ENCODE measurements at regions not wholly inside any gene's neighbourhood (a gene's known extent, or its start where the extent isn't known, plus 50 kb on each side); places are given as distances from the start of the nearest gene placed in this dataset.

- no peak for DNase-seq
Observed at GRCh38 chr5:104699438-104699837, 1136.8 kb upstream of the NUDT12 start.

- DNase-seq, result no peak
Observed at GRCh38 chr5:104661256-104661655, 1098.7 kb upstream of the NUDT12 start.

GRCh38 chr5:104659497-104659896, 1096.9 kb upstream of the NUDT12 start:
- no peak for DNase-seq

GRCh38 chr5:104652271-104652861, 1089.8 kb upstream of the NUDT12 start:
- no peak for DNase-seq

- no peak for DNase-seq
Observed at GRCh38 chr5:104650313-104651055, 1087.9 kb upstream of the NUDT12 start.

- no peak for DNase-seq
Observed at GRCh38 chr5:104646416-104646815, 1083.8 kb upstream of the NUDT12 start.

- no peak for DNase-seq
Observed at GRCh38 chr5:104643320-104643719, 1080.7 kb upstream of the NUDT12 start.

GRCh38 chr5:104635227-104635626, 1072.6 kb upstream of the NUDT12 start:
- DNase-seq, result no peak

- DNase-seq, result no peak
Observed at GRCh38 chr5:104628911-104629310, 1066.3 kb upstream of the NUDT12 start.

- DNase-seq, result no peak
Observed at GRCh38 chr5:104626122-104626521, 1063.5 kb upstream of the NUDT12 start.

- DNase-seq, result no peak
Observed at GRCh38 chr5:104612005-104612404, 1049.4 kb upstream of the NUDT12 start.

- DNase-seq, result peak in 2 of 58 donors; percentile 28 to 31
Observed at GRCh38 chr5:104611135-104611767, 1048.7 kb upstream of the NUDT12 start.

- DNase-seq, result no peak
Observed at GRCh38 chr5:104606258-104606829, 1043.8 kb upstream of the NUDT12 start.

- no peak for DNase-seq
Observed at GRCh38 chr5:104599726-104600125, 1037.1 kb upstream of the NUDT12 start.

GRCh38 chr5:104598285-104598684, 1035.7 kb upstream of the NUDT12 start:
- DNase-seq, result no peak

GRCh38 chr5:104594850-104595249, 1032.3 kb upstream of the NUDT12 start:
- no peak for DNase-seq

GRCh38 chr5:104576677-104577076, 1014.1 kb upstream of the NUDT12 start:
- no peak for DNase-seq

- DNase-seq, result peak in 9 of 58 donors; percentile 0 to 39 (median 3)
Observed at GRCh38 chr5:104573949-104574709, 1011.5 kb upstream of the NUDT12 start.

- DNase-seq, result no peak
Observed at GRCh38 chr5:104569621-104570020, 1007.0 kb upstream of the NUDT12 start.

GRCh38 chr5:104564530-104564929, 1001.9 kb upstream of the NUDT12 start:
- DNase-seq, result no peak

GRCh38 chr5:104556957-104557356, 994.4 kb upstream of the NUDT12 start:
- no peak for DNase-seq

GRCh38 chr5:104551628-104552027, 989.0 kb upstream of the NUDT12 start:
- no peak for DNase-seq

Measured in anterior cingulate cortex (tissue), 58 donors.